ENCODE measurements at regions not wholly inside any gene's neighbourhood (a gene's known extent, or its start where the extent isn't known, plus 50 kb on each side); places are given as distances from the start of the nearest gene placed in this dataset.

GRCh38 chr11:98107736-98108135 lies 913.0 kb upstream of the CNTN5 start:
- no peaks in the 10 kb centered on the region for H3F3A ChIP-seq (ENCODE audit: low read length, unreplicated experiment)
- H4K20me1 ChIP-seq (ENCODE audit: low read length): no peaks in the 10 kb centered on the region
- no peak for DNase-seq
- intact Hi-C loops (cut with micrococcal nuclease): no loop called here
- no peaks in the 10 kb centered on the region for H3K79me2 ChIP-seq (ENCODE audit: low read length)
- no peak for ATAC-seq
- no peaks in the 10 kb centered on the region for H3K9me2 ChIP-seq (replicated peaks; ENCODE audit: low read length)
- no peak overlapping the region for H3K4me2 ChIP-seq (ENCODE audit: low read length)
- TF ChIP-seq EZH2 (IDR thresholded peaks at IDR 0.05; ENCODE audit: low read length, unreplicated experiment) (no peak), EZH2phosphoT487 (IDR thresholded peaks at IDR 0.05; ENCODE audit: borderline replicate concordance, low read length) (no peak), CTCF (conservative IDR thresholded peaks at IDR 0.05; ENCODE audit: low read depth, low read length) (no peak)
- no TSS peak for BruUV-seq (replicated peaks)
- no peak overlapping the region for H3K27ac ChIP-seq (ENCODE audit: low read length)
- H3K9ac ChIP-seq (ENCODE audit: low read length): no peak overlapping the region
- no peak overlapping the region for H3K4me3 ChIP-seq (ENCODE audit: low read length)
- CTCF ChIA-PET: no interaction called here
- no peaks in the 10 kb centered on the region for H3K27me3 ChIP-seq (ENCODE audit: low read length)
- POLR2A ChIA-PET (ENCODE audit: unreplicated experiment): no interaction called here
- H3K36me3 ChIP-seq (ENCODE audit: low read depth, low read length): no peaks in the 10 kb centered on the region
- H3K9me3 ChIP-seq (ENCODE audit: low read length): no peaks in the 10 kb centered on the region
- H3K4me1 ChIP-seq (ENCODE audit: insufficient read depth, low read length): no peaks in the 10 kb centered on the region
- no peak overlapping the region for H2AFZ ChIP-seq (ENCODE audit: low read length)

GRCh38 chr11:98110030-98110429 lies 910.7 kb upstream of the CNTN5 start:
- TF ChIP-seq CTCF (conservative IDR thresholded peaks at IDR 0.05; ENCODE audit: low read depth, low read length): no peak
- TF ChIP-seq EZH2 (IDR thresholded peaks at IDR 0.05; ENCODE audit: low read length, unreplicated experiment): no peak
- TF ChIP-seq EZH2phosphoT487 (IDR thresholded peaks at IDR 0.05; ENCODE audit: borderline replicate concordance, low read length): no peak
- Histone ChIP-seq H4K20me1 (ENCODE audit: low read length) (no peaks in the 10 kb centered on the region), H3K27me3 (ENCODE audit: low read length) (no peaks in the 10 kb centered on the region), H3K9me2 (replicated peaks; ENCODE audit: low read length) (no peaks in the 10 kb centered on the region), H3K36me3 (ENCODE audit: low read depth, low read length) (no peaks in the 10 kb centered on the region), H3K9ac (ENCODE audit: low read length) (no peak overlapping the region), H3K4me2 (ENCODE audit: low read length) (no peak overlapping the region), H3K27ac (ENCODE audit: low read length) (no peak overlapping the region), H3F3A (ENCODE audit: low read length, unreplicated experiment) (no peaks in the 10 kb centered on the region), H3K79me2 (ENCODE audit: low read length) (no peaks in the 10 kb centered on the region), H3K4me3 (ENCODE audit: low read length) (no peak overlapping the region), H3K4me1 (ENCODE audit: insufficient read depth, low read length) (no peaks in the 10 kb centered on the region), H2AFZ (ENCODE audit: low read length) (no peak overlapping the region), H3K9me3 (ENCODE audit: low read length) (0 out of 2 replicates have a peak, but pooled peaks cover 8% of the 10 kb centered on the region)
- ATAC-seq (no peak), DNase-seq (no peak)
- BruUV-seq (replicated peaks): no TSS peak
- intact Hi-C loops (cut with micrococcal nuclease): no loop called here
- CTCF ChIA-PET: no interaction called here
- POLR2A ChIA-PET (ENCODE audit: unreplicated experiment): no interaction called here

GRCh38 chr11:98115873-98116272 lies 904.9 kb upstream of the CNTN5 start:
- no peak overlapping the region for H3K27ac ChIP-seq (ENCODE audit: low read length)
- ChIA-PET POLR2A (ENCODE audit: unreplicated experiment) (no interaction called here), CTCF (no interaction called here)
- no peaks in the 10 kb centered on the region for H3K36me3 ChIP-seq (ENCODE audit: low read depth, low read length)
- intact Hi-C loops (cut with micrococcal nuclease): no loop called here
- no peak overlapping the region for H3K4me3 ChIP-seq (ENCODE audit: low read length)
- H3K9me2 ChIP-seq (replicated peaks; ENCODE audit: low read length): no peaks in the 10 kb centered on the region
- no TSS peak for BruUV-seq (replicated peaks)
- DNase-seq (no peak), ATAC-seq (no peak)
- H2AFZ ChIP-seq (ENCODE audit: low read length): no peak overlapping the region
- H3K79me2 ChIP-seq (ENCODE audit: low read length): no peaks in the 10 kb centered on the region
- no peaks in the 10 kb centered on the region for H3F3A ChIP-seq (ENCODE audit: low read length, unreplicated experiment)
- TF ChIP-seq EZH2phosphoT487 (IDR thresholded peaks at IDR 0.05; ENCODE audit: borderline replicate concordance, low read length) (no peak), EZH2 (IDR thresholded peaks at IDR 0.05; ENCODE audit: low read length, unreplicated experiment) (no peak), CTCF (conservative IDR thresholded peaks at IDR 0.05; ENCODE audit: low read depth, low read length) (no peak)
- no peaks in the 10 kb centered on the region for H3K27me3 ChIP-seq (ENCODE audit: low read length)
- H3K4me2 ChIP-seq (ENCODE audit: low read length): no peak overlapping the region
- no peaks in the 10 kb centered on the region for H4K20me1 ChIP-seq (ENCODE audit: low read length)
- 0 out of 2 replicates have a peak, but pooled peaks cover 8% of the 10 kb centered on the region for H3K9me3 ChIP-seq (ENCODE audit: low read length)
- no peaks in the 10 kb centered on the region for H3K4me1 ChIP-seq (ENCODE audit: insufficient read depth, low read length)
- H3K9ac ChIP-seq (ENCODE audit: low read length): no peak overlapping the region
